ENCODE measurements at regions not wholly inside any gene's neighbourhood (a gene's known extent, or its start where the extent isn't known, plus 50 kb on each side); places are given as distances from the start of the nearest gene placed in this dataset.
"Not testable (repeated sequence)": the region's sequence is repeated elsewhere in the genome, so short reads cannot be mapped to it uniquely, and the experiment has no call there.

DNA sequence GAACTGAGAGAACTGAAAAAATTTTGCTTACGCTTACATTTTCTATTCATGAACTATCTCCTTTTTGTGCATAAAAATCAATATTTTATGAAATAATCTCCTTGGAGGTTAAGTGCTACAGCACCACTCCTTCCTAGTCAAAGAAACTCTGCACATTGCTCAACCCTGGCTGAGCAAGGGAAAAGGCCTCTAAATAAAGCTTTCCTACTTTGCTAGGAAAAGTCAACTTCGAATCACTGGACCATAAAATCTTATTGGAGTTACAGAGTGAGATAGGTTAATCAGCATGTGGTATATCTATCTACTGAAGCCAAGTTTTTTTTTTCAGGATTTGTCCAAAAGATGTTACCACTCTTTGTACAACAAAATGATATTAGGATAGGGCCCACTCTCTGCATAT, 57.5 kb upstream of the HMGB1 start:
- H3K9me3 ChIP-seq (replicated peaks; ENCODE audit: control insufficient read depth, insufficient read depth, low read length) = no peaks in the 10 kb centered on the region
- H3K4me3 ChIP-seq (replicated peaks in 1 of 3; ENCODE audit: insufficient read depth in 1 of 3, low read depth in 1 of 3, low read length in 3 of 3) = no peak overlapping the region
- H3K4me2 ChIP-seq (ENCODE audit: insufficient read depth, low read length) = no peak overlapping the region
- no peak overlapping the region for H2AFZ ChIP-seq (ENCODE audit: low read depth, low read length)
- H4K20me1 ChIP-seq (replicated peaks; ENCODE audit: control insufficient read depth, extremely low read depth, insufficient read depth, low read length) = no peaks in the 10 kb centered on the region
- no peak overlapping the region for H3K9ac ChIP-seq (replicated peaks; ENCODE audit: extremely low read depth, insufficient read depth, low read length)
- no peaks in the 10 kb centered on the region for H3K9me1 ChIP-seq (replicated peaks; ENCODE audit: control insufficient read depth, extremely low read depth, insufficient read depth, low read length)
- H3K79me2 ChIP-seq (ENCODE audit: control insufficient read depth, insufficient read depth, low read length) = no peaks in the 10 kb centered on the region
- BruUV-seq (replicated peaks) = no TSS peak
- DNase-seq (ENCODE audit: low read depth, low spot score) (no peak), FAIRE-seq (no peak)
- H3K27ac ChIP-seq (ENCODE audit: insufficient read depth, low read depth, low read length) = no peak overlapping the region
- no peaks in the 10 kb centered on the region for H3K27me3 ChIP-seq (ENCODE audit: control insufficient read depth in 2 of 2, insufficient read depth in 2 of 2, low read length in 2 of 2)
- dilution Hi-C loops (cut with MboI; ENCODE audit: extremely low pct_ligation_motif_present, low sequenced_read_pairs) = no loop called here
- ChIA-PET CTCF (no interaction called here), POLR2A (no interaction called here)
- no peaks in the 10 kb centered on the region for H3K36me3 ChIP-seq (ENCODE audit: control insufficient read depth in 2 of 2, extremely low read depth in 1 of 2, insufficient read depth in 2 of 2, low read length in 2 of 2)
- intact Hi-C loops (cut with micrococcal nuclease) = no loop called here
- no peaks in the 10 kb centered on the region for H3K4me1 ChIP-seq (ENCODE audit: control insufficient read depth, extremely low read depth, insufficient read depth, low read length)
- TF ChIP-seq, protein P1, sequence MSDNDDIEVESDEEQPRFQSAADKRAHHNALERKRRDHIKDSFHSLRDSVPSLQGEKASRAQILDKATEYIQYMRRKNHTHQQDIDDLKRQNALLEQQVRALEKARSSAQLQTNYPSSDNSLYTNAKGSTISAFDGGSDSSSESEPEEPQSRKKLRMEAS (IDR thresholded peaks at IDR 0.05; ENCODE audit: insufficient read depth, insufficient read length) = no peak
- TF ChIP-seq, protein P2, sequence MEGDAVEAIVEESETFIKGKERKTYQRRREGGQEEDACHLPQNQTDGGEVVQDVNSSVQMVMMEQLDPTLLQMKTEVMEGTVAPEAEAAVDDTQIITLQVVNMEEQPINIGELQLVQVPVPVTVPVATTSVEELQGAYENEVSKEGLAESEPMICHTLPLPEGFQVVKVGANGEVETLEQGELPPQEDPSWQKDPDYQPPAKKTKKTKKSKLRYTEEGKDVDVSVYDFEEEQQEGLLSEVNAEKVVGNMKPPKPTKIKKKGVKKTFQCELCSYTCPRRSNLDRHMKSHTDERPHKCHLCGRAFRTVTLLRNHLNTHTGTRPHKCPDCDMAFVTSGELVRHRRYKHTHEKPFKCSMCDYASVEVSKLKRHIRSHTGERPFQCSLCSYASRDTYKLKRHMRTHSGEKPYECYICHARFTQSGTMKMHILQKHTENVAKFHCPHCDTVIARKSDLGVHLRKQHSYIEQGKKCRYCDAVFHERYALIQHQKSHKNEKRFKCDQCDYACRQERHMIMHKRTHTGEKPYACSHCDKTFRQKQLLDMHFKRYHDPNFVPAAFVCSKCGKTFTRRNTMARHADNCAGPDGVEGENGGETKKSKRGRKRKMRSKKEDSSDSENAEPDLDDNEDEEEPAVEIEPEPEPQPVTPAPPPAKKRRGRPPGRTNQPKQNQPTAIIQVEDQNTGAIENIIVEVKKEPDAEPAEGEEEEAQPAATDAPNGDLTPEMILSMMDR (IDR thresholded peaks at IDR 0.05; ENCODE audit: extremely low read depth in 1 of 2, insufficient read depth in 1 of 2, low read depth in 1 of 2, low read length in 2 of 2) = no peak
- no peak for TF ChIP-seq POLR2AphosphoS5 (IDR thresholded peaks at IDR 0.05; ENCODE audit: insufficient read depth, low read depth, low read length)
- no peak for TF ChIP-seq FOS (IDR thresholded peaks at IDR 0.05; ENCODE audit: borderline replicate concordance, insufficient read depth, low read length)
- no peak for TF ChIP-seq MYC (IDR thresholded peaks at IDR 0.05; ENCODE audit: low read depth, low read length)
- no peak for TF ChIP-seq POLR2A (IDR thresholded peaks at IDR 0.05; ENCODE audit: low read depth, low read length)
- no peak for TF ChIP-seq GATA2 (IDR thresholded peaks at IDR 0.05; ENCODE audit: insufficient read depth, insufficient read length, low read depth, low read length)
- TF ChIP-seq EZH2 (IDR thresholded peaks at IDR 0.05; ENCODE audit: borderline replicate concordance, low read depth, low read length, severe bottlenecking) = no peak
- no peak for TF ChIP-seq JUN (IDR thresholded peaks at IDR 0.05; ENCODE audit: borderline replicate concordance, insufficient read depth, insufficient read length, low read depth)

DNA sequence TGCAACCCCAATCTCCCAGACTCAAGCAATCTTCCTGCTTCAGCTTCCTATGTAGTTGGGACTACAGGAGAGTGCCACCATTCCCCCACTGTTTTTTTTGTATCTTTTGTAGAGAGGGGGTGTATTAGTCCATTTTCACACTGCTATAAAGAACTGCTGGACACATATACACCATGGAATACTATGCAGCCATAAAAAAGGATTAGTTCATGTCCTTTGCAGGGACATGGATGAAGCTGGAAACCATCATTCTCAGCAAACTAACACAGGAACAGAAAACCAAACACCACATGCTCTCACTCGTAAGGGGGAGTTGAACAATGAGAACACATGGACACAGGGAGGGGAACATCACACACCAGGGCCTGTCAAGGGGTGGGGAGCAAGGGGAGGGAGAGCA, 58.1 kb upstream of the HMGB1 start:
- H3K4me2 ChIP-seq (ENCODE audit: insufficient read depth, low read length); CTCF ChIA-PET; H3K4me1 ChIP-seq (ENCODE audit: control insufficient read depth, extremely low read depth, insufficient read depth, low read length); H3K9me3 ChIP-seq (replicated peaks; ENCODE audit: control insufficient read depth, insufficient read depth, low read length); H3K9ac ChIP-seq (replicated peaks; ENCODE audit: extremely low read depth, insufficient read depth, low read length); H3K36me3 ChIP-seq (ENCODE audit: control insufficient read depth in 2 of 2, extremely low read depth in 1 of 2, insufficient read depth in 2 of 2, low read length in 2 of 2); H3K9me1 ChIP-seq (replicated peaks; ENCODE audit: control insufficient read depth, extremely low read depth, insufficient read depth, low read length); H3K79me2 ChIP-seq (ENCODE audit: control insufficient read depth, insufficient read depth, low read length); H3K4me3 ChIP-seq (replicated peaks in 1 of 3; ENCODE audit: insufficient read depth in 1 of 3, low read depth in 1 of 3, low read length in 3 of 3); H2AFZ ChIP-seq (ENCODE audit: low read depth, low read length); dilution Hi-C loops (cut with MboI; ENCODE audit: extremely low pct_ligation_motif_present, low sequenced_read_pairs); H4K20me1 ChIP-seq (replicated peaks; ENCODE audit: control insufficient read depth, extremely low read depth, insufficient read depth, low read length); POLR2A ChIA-PET; BruUV-seq (replicated peaks); DNase-seq (ENCODE audit: low read depth, low spot score); H3K27ac ChIP-seq (ENCODE audit: insufficient read depth, low read depth, low read length); FAIRE-seq; intact Hi-C loops (cut with micrococcal nuclease); H3K27me3 ChIP-seq (ENCODE audit: control insufficient read depth in 2 of 2, insufficient read depth in 2 of 2, low read length in 2 of 2): not testable (repeated sequence)

DNA sequence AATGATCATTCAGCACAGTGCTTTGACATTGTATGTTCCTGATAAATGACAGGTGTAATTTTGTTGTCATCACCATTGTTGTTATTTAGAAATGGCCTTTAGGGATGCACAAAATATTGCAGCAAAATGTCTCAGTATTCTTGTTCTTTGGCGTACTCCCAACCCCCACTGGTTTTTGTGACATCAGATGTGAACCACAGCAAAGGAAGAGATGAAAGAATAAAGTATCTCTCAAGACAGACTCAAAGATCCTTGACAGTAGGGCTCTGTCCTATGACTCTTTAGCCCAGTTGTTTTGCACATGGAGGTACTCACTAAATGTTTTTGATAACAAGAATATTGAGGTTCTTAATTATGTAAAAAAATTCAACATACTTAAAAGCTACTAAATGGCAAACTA, 59.5 kb upstream of the HMGB1 start:
- POLR2A ChIA-PET; H3K27me3 ChIP-seq (ENCODE audit: control insufficient read depth in 2 of 2, insufficient read depth in 2 of 2, low read length in 2 of 2); dilution Hi-C loops (cut with MboI; ENCODE audit: extremely low pct_ligation_motif_present, low sequenced_read_pairs); H3K4me3 ChIP-seq (replicated peaks in 1 of 3; ENCODE audit: insufficient read depth in 1 of 3, low read depth in 1 of 3, low read length in 3 of 3); H3K4me1 ChIP-seq (ENCODE audit: control insufficient read depth, extremely low read depth, insufficient read depth, low read length); intact Hi-C loops (cut with micrococcal nuclease); H2AFZ ChIP-seq (ENCODE audit: low read depth, low read length); H3K4me2 ChIP-seq (ENCODE audit: insufficient read depth, low read length); BruUV-seq (replicated peaks); H3K9ac ChIP-seq (replicated peaks; ENCODE audit: extremely low read depth, insufficient read depth, low read length); H3K36me3 ChIP-seq (ENCODE audit: control insufficient read depth in 2 of 2, extremely low read depth in 1 of 2, insufficient read depth in 2 of 2, low read length in 2 of 2); H3K79me2 ChIP-seq (ENCODE audit: control insufficient read depth, insufficient read depth, low read length); H3K9me3 ChIP-seq (replicated peaks; ENCODE audit: control insufficient read depth, insufficient read depth, low read length); H3K9me1 ChIP-seq (replicated peaks; ENCODE audit: control insufficient read depth, extremely low read depth, insufficient read depth, low read length); CTCF ChIA-PET; H4K20me1 ChIP-seq (replicated peaks; ENCODE audit: control insufficient read depth, extremely low read depth, insufficient read depth, low read length); DNase-seq (ENCODE audit: low read depth, low spot score); H3K27ac ChIP-seq (ENCODE audit: insufficient read depth, low read depth, low read length): not testable (repeated sequence)
- FAIRE-seq = peak; percentile 37
